ENCODE measurements at regions not wholly inside any gene's neighbourhood (a gene's known extent, or its start where the extent isn't known, plus 50 kb on each side); places are given as distances from the start of the nearest gene placed in this dataset.

- no peak overlapping the region for H3K4me3 ChIP-seq (ENCODE audit: insufficient read depth, low read depth, low read length)
- H3K27me3 ChIP-seq (ENCODE audit: control insufficient read depth, insufficient read depth, low read length): no peaks in the 10 kb centered on the region
- peak; percentile 3 for DNase-seq
- H3K36me3 ChIP-seq (replicated peaks; ENCODE audit: control insufficient read depth, insufficient read depth, low read length): no peaks in the 10 kb centered on the region
Measured at GRCh38 chr1:29674627-29675326, 438.5 kb downstream of the PTPRU start.

GRCh38 chr1:29673669-29674626, 437.6 kb downstream of the PTPRU start:
- Histone ChIP-seq H3K36me3 (replicated peaks; ENCODE audit: control insufficient read depth, insufficient read depth, low read length) (no peaks in the 10 kb centered on the region), H3K27me3 (ENCODE audit: control insufficient read depth, insufficient read depth, low read length) (no peaks in the 10 kb centered on the region), H3K4me3 (ENCODE audit: insufficient read depth, low read depth, low read length) (no peak overlapping the region)
- DNase-seq: peak; percentile 11

- Histone ChIP-seq H3K36me3 (replicated peaks; ENCODE audit: control insufficient read depth, insufficient read depth, low read length) (no peaks in the 10 kb centered on the region), H3K27me3 (ENCODE audit: control insufficient read depth, insufficient read depth, low read length) (no peaks in the 10 kb centered on the region), H3K4me3 (ENCODE audit: insufficient read depth, low read depth, low read length) (no peak overlapping the region)
- no peak for DNase-seq
Measured at GRCh38 chr1:29673228-29673500, 436.8 kb downstream of the PTPRU start.

- DNase-seq: peak; percentile 11
- H3K36me3 ChIP-seq (replicated peaks; ENCODE audit: control insufficient read depth, insufficient read depth, low read length): no peaks in the 10 kb centered on the region
- no peak overlapping the region for H3K4me3 ChIP-seq (ENCODE audit: insufficient read depth, low read depth, low read length)
- no peaks in the 10 kb centered on the region for H3K27me3 ChIP-seq (ENCODE audit: control insufficient read depth, insufficient read depth, low read length)
Measured at GRCh38 chr1:29672416-29673227, 436.3 kb downstream of the PTPRU start.

- Histone ChIP-seq H3K36me3 (replicated peaks; ENCODE audit: control insufficient read depth, insufficient read depth, low read length) (no peaks in the 10 kb centered on the region), H3K4me3 (ENCODE audit: insufficient read depth, low read depth, low read length) (no peak overlapping the region), H3K27me3 (ENCODE audit: control insufficient read depth, insufficient read depth, low read length) (no peaks in the 10 kb centered on the region)
- peak; percentile 7 for DNase-seq
Measured at GRCh38 chr1:29671446-29672356, 435.4 kb downstream of the PTPRU start.

GRCh38 chr1:29670752-29671151, 434.4 kb downstream of the PTPRU start:
- DNase-seq: peak; percentile 2
- H3K36me3 ChIP-seq (replicated peaks; ENCODE audit: control insufficient read depth, insufficient read depth, low read length): no peaks in the 10 kb centered on the region
- H3K27me3 ChIP-seq (ENCODE audit: control insufficient read depth, insufficient read depth, low read length): no peaks in the 10 kb centered on the region
- H3K4me3 ChIP-seq (ENCODE audit: insufficient read depth, low read depth, low read length): no peak overlapping the region

- Histone ChIP-seq H3K4me3 (ENCODE audit: insufficient read depth, low read depth, low read length) (no peak overlapping the region), H3K36me3 (replicated peaks; ENCODE audit: control insufficient read depth, insufficient read depth, low read length) (no peaks in the 10 kb centered on the region), H3K27me3 (ENCODE audit: control insufficient read depth, insufficient read depth, low read length) (no peaks in the 10 kb centered on the region)
- peak; percentile 16 for DNase-seq
Measured at GRCh38 chr1:29669912-29670311, 433.6 kb downstream of the PTPRU start.

GRCh38 chr1:29669158-29669871, 433.0 kb downstream of the PTPRU start:
- peak; percentile 7 for DNase-seq
- Histone ChIP-seq H3K36me3 (replicated peaks; ENCODE audit: control insufficient read depth, insufficient read depth, low read length) (no peaks in the 10 kb centered on the region), H3K27me3 (ENCODE audit: control insufficient read depth, insufficient read depth, low read length) (no peaks in the 10 kb centered on the region), H3K4me3 (ENCODE audit: insufficient read depth, low read depth, low read length) (no peak overlapping the region)

GRCh38 chr1:29668551-29669157, 432.3 kb downstream of the PTPRU start:
- peak; percentile 11 for DNase-seq

GRCh38 chr1:29667951-29668350, 431.6 kb downstream of the PTPRU start:
- DNase-seq: peak; percentile 1
- Histone ChIP-seq H3K27me3 (ENCODE audit: control insufficient read depth, insufficient read depth, low read length) (no peaks in the 10 kb centered on the region), H3K4me3 (ENCODE audit: insufficient read depth, low read depth, low read length) (no peak overlapping the region), H3K36me3 (replicated peaks; ENCODE audit: control insufficient read depth, insufficient read depth, low read length) (no peaks in the 10 kb centered on the region)

More at GRCh38 chr1:29668551-29669157, 432.3 kb downstream of the PTPRU start:
- Histone ChIP-seq H3K4me3 (ENCODE audit: insufficient read depth, low read depth, low read length) (no peak overlapping the region), H3K27me3 (ENCODE audit: control insufficient read depth, insufficient read depth, low read length) (no peaks in the 10 kb centered on the region), H3K36me3 (replicated peaks; ENCODE audit: control insufficient read depth, insufficient read depth, low read length) (no peaks in the 10 kb centered on the region)

- Histone ChIP-seq H3K4me3 (ENCODE audit: insufficient read depth, low read depth, low read length) (no peak overlapping the region), H3K27me3 (ENCODE audit: control insufficient read depth, insufficient read depth, low read length) (no peaks in the 10 kb centered on the region), H3K36me3 (replicated peaks; ENCODE audit: control insufficient read depth, insufficient read depth, low read length) (no peaks in the 10 kb centered on the region)
- peak; percentile 23 for DNase-seq
Measured at GRCh38 chr1:29664711-29665110, 428.4 kb downstream of the PTPRU start.

- no peak for DNase-seq
- no peaks in the 10 kb centered on the region for H3K27me3 ChIP-seq (ENCODE audit: control insufficient read depth, insufficient read depth, low read length)
- no peak overlapping the region for H3K4me3 ChIP-seq (ENCODE audit: insufficient read depth, low read depth, low read length)
- H3K36me3 ChIP-seq (replicated peaks; ENCODE audit: control insufficient read depth, insufficient read depth, low read length): no peaks in the 10 kb centered on the region
Measured at GRCh38 chr1:29658688-29659087, 422.4 kb downstream of the PTPRU start.

GRCh38 chr1:29657816-29658215, 421.5 kb downstream of the PTPRU start:
- H3K4me3 ChIP-seq (ENCODE audit: insufficient read depth, low read depth, low read length): no peak overlapping the region
- H3K36me3 ChIP-seq (replicated peaks; ENCODE audit: control insufficient read depth, insufficient read depth, low read length): no peaks in the 10 kb centered on the region
- DNase-seq: peak; percentile 1
- H3K27me3 ChIP-seq (ENCODE audit: control insufficient read depth, insufficient read depth, low read length): no peaks in the 10 kb centered on the region

Measured in H7 (cell line).